Testis (tissue), 2 donors: ENCODE measurements at regions not wholly inside any gene's neighbourhood (a gene's known extent, or its start where the extent isn't known, plus 50 kb on each side); places are given as distances from the start of the nearest gene placed in this dataset.
"Not testable (repeated sequence)": the region's sequence is repeated elsewhere in the genome, so short reads cannot be mapped to it uniquely, and the experiment has no call there.

Source experiments
- POLR2A ChIP-seq: fragments of 450-650 bp; IDR thresholded peaks from one replicate; pipeline ENCODE4 v1.6.1; 2017; ENCODE audit warnings: antibody characterized with exemption, mild to moderate bottlenecking, moderate library complexity
- TF ChIP-seq, protein P1 (sequence below), 3 experiments: fragments of 450-650 bp in 2 of 3; fragments of 200-600 bp in 1 of 3; sonication (generic) in 1 of 3; IDR thresholded peaks; one replicate each; pipeline ENCODE4 v1.5.1; 2016 to 2019; ENCODE audit warnings: antibody characterized with exemption in 3 of 3, mild to moderate bottlenecking in 2 of 3, moderate library complexity in 1 of 3

DNA sequence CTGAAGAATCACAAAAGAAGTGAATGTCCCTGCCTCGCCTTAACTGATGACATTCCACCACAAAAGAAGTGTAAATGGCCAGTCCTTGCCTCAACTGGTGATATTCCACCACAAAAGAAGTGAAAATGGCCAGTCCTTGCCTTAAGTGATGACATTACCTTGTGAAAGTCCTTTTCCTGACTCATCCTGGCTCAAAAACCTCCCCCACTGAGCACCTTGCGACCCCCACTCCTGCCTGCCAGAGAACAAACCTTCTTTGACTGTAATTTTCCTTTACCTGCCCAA, 328.5 kb upstream of the TECRL start:
- TF ChIP-seq, protein P1, sequence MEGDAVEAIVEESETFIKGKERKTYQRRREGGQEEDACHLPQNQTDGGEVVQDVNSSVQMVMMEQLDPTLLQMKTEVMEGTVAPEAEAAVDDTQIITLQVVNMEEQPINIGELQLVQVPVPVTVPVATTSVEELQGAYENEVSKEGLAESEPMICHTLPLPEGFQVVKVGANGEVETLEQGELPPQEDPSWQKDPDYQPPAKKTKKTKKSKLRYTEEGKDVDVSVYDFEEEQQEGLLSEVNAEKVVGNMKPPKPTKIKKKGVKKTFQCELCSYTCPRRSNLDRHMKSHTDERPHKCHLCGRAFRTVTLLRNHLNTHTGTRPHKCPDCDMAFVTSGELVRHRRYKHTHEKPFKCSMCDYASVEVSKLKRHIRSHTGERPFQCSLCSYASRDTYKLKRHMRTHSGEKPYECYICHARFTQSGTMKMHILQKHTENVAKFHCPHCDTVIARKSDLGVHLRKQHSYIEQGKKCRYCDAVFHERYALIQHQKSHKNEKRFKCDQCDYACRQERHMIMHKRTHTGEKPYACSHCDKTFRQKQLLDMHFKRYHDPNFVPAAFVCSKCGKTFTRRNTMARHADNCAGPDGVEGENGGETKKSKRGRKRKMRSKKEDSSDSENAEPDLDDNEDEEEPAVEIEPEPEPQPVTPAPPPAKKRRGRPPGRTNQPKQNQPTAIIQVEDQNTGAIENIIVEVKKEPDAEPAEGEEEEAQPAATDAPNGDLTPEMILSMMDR (IDR thresholded peaks at IDR 0.05): not testable (repeated sequence)
- not testable (repeated sequence) for TF ChIP-seq POLR2A
